Ishikawa (cell line): ENCODE measurements at regions not wholly inside any gene's neighbourhood (a gene's known extent, or its start where the extent isn't known, plus 50 kb on each side); places are given as distances from the start of the nearest gene placed in this dataset.

ENCODE experiments used
- EP300 ChIP-seq: IDR thresholded peaks from 2 replicates; pipeline ENCODE4 v1.6.1; 2012; ENCODE audit warnings: borderline replicate concordance
- FOXM1 ChIP-seq: IDR thresholded peaks from 2 replicates; pipeline ENCODE4 v1.6.1; 2012; ENCODE audit warnings: low read depth, borderline replicate concordance
- RAD21 ChIP-seq: IDR thresholded peaks from 2 replicates; pipeline ENCODE4 v1.6.1; 2012; ENCODE audit warnings: low read depth
- REST ChIP-seq: IDR thresholded peaks from 2 replicates; pipeline ENCODE4 v1.6.1; 2012; ENCODE audit warnings: low read depth, mild to moderate bottlenecking
- TAF1 ChIP-seq: IDR thresholded peaks from 2 replicates; pipeline ENCODE4 v1.6.1; 2012; ENCODE audit warnings: low read depth, mild to moderate bottlenecking
- TCF12 ChIP-seq: IDR thresholded peaks from 2 replicates; pipeline ENCODE4 v1.6.1; 2012; ENCODE audit warnings: low read depth
- YY1 ChIP-seq: IDR thresholded peaks from 2 replicates; pipeline ENCODE4 v1.6.1; 2012; ENCODE audit warnings: low read depth
- TF ChIP-seq, protein P1 (sequence below): IDR thresholded peaks from 2 replicates; pipeline ENCODE4 v1.6.1; 2012

DNA sequence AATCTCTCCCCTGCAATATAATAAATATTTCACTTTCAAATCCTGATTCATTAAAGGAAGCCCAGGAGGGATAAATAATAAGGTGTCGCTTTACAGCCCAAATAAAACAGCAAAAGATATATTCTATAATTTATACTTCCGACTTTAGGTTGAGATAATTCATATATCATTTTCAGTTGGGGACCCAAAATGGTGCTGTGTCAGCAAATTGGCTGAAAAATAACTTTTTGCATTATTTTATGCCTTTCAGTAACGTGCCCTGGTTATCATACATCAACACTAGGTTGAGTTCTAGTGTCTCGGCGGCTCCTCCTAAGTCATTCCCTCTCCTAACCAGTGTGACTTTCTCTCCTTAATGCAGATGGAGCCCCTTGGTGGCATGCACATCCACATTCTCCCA, 278.2 kb downstream of the NXPE2 start:
- no peak for TF ChIP-seq REST
- TF ChIP-seq, protein P1, sequence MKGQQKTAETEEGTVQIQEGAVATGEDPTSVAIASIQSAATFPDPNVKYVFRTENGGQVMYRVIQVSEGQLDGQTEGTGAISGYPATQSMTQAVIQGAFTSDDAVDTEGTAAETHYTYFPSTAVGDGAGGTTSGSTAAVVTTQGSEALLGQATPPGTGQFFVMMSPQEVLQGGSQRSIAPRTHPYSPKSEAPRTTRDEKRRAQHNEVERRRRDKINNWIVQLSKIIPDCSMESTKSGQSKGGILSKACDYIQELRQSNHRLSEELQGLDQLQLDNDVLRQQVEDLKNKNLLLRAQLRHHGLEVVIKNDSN, result no peak
- TF ChIP-seq TAF1, result no peak
- TF ChIP-seq YY1, result no peak
- TF ChIP-seq FOXM1, result no peak
- no peak for TF ChIP-seq EP300
- TF ChIP-seq TCF12, result no peak
- no peak for TF ChIP-seq RAD21
